ENCODE measurements at regions not wholly inside any gene's neighbourhood (a gene's known extent, or its start where the extent isn't known, plus 50 kb on each side); places are given as distances from the start of the nearest gene placed in this dataset.
A peak's percentile ranks its signal among the peaks of the same experiment; 100 is the strongest.

GRCh38 chr15:38648121-38648843, 83.7 kb upstream of the RASGRP1 start:
- no peak for DNase-seq

- no peak for DNase-seq
Observed at GRCh38 chr15:38650384-38650783, 85.8 kb upstream of the RASGRP1 start.

- DNase-seq: no peak
Observed at GRCh38 chr15:38650936-38651327, 86.3 kb upstream of the RASGRP1 start.

- peak in 3 of 5 experiments; percentile 46 to 90 (median 84) for DNase-seq
Observed at GRCh38 chr15:38651328-38652038, 86.9 kb upstream of the RASGRP1 start.

- peak in 1 of 5 experiments; percentile 49 for DNase-seq
Observed at GRCh38 chr15:38652183-38652794, 87.7 kb upstream of the RASGRP1 start.

- DNase-seq: peak; percentile 17 to 99 (median 68)
Observed at GRCh38 chr15:38652998-38653397, 88.4 kb upstream of the RASGRP1 start.

- peak in 1 of 5 experiments; percentile 65 for DNase-seq
Observed at GRCh38 chr15:38658431-38658830, 93.8 kb upstream of the RASGRP1 start.

GRCh38 chr15:38660738-38661137, 96.1 kb upstream of the RASGRP1 start:
- peak in 2 of 5 experiments; percentile 27 to 57 for DNase-seq

GRCh38 chr15:38662033-38662802, 97.6 kb upstream of the RASGRP1 start:
- DNase-seq: no peak

DNA sequence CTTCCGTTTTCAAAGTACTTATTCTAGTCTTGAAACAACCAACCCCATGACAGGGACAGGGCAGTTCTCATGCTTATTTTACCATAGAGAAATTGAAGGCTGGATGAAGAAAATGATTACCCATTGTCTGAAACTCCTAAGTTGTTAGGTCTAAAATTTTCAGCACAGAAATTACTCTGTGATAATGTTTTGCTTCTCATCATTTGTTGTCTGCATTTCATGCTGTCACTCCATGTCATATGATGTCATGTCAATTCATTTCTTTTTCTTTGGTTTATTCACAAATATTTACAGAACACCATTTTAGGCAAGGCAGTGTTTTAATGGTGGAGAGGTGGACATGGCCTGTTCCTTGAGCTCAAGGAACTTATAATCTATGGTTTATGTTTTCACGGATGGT, 98.2 kb upstream of the RASGRP1 start:
- no peak for DNase-seq

GRCh38 chr15:38665586-38666305, 101.1 kb upstream of the RASGRP1 start:
- no peak for DNase-seq

DNA sequence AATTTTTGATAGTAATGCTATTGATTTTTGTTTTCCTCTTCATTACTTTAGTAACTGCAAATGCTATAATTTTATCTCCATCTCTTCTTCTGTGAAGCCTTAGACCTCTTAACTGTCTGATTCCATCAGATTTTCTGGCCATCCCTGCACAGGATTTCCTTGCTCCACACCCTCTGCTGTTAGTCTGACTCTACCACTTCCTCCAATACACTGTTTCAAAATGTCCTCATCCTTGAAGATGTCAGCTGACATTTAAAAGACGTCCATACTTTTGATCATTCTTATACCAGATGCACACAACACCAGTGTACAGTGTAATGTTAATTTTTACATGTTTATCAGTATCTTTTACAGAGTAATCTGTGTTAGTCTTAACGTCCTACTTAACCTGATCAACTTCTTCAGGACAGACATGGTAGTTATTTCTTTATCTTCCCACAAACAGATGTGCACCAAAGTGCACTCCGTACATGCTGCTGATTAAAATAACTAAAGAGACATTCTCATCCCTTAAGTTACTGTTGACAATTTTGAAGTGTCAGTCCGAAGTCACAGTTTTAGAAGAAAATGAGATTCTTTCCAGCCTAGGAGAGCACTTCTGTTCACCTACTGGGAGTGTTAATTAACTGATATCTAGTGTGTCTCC, 102.4 kb upstream of the RASGRP1 start:
- DNase-seq: peak in 1 of 5 experiments; percentile 65

- peak in 1 of 5 experiments; percentile 24 for DNase-seq
Observed at GRCh38 chr15:38667890-38668850, 103.6 kb upstream of the RASGRP1 start.

GRCh38 chr15:38668898-38669391, 104.3 kb upstream of the RASGRP1 start:
- no peak for DNase-seq

DNA sequence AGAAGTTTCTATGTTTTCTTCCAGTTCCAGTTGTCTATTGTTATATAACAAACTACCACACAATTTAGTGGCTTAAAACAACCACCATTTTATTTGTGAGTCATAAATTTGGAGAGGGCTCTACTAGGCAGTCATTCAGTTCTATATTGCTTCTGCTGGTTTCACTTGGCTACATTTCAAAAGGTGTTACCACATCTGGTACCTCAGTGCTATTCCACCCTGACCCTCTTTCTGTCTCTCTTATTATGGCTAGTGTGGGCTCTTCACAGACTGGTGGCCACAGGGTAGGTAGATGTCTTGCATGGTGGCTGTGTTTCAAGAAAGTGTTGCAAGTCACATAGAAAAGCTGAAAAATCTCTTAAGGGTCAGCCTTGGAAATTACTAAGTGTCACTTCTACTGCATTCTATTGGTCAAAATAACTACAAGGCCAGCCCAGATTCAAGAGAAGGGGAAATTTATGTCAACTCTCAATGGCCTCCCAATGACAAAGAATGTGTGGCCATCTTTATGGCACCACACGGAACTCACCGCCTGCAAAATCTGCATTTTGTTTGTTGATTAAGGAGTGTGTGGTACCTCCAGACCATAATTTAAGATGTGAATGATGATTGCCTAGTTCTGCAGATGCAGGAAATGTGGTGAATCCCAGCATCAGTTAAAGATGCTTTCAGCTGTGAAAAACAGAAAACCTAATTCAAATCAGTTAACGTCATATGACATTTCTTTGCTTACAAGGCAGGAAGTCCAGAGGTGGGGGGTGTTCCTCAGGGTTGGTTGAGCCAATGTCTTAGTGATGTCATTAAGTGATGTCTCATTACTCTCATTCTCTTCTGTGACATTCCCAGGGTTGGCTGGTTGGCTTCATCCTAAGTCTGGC, 105.8 kb upstream of the RASGRP1 start:
- DNase-seq: peak in 3 of 5 experiments; percentile 63 to 99 (median 91)

DNA sequence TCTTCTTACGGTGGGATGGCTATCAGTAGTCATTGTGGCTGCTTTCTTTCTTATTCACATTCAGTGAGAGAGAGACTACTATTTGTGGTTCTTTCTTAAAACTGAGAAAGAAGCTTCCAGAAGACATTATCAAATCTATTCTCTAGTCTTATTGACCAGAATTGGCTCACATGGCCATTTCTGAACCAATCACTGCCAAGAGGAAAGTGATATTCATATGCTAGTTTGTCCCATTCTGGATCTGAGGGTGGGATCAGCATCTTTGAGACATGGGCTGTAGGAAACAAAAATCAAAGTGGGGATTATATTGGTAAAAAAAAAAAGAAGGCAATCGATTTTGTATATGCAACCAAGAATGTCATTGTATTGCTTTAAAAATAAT, 106.4 kb upstream of the RASGRP1 start:
- DNase-seq: no peak

DNA sequence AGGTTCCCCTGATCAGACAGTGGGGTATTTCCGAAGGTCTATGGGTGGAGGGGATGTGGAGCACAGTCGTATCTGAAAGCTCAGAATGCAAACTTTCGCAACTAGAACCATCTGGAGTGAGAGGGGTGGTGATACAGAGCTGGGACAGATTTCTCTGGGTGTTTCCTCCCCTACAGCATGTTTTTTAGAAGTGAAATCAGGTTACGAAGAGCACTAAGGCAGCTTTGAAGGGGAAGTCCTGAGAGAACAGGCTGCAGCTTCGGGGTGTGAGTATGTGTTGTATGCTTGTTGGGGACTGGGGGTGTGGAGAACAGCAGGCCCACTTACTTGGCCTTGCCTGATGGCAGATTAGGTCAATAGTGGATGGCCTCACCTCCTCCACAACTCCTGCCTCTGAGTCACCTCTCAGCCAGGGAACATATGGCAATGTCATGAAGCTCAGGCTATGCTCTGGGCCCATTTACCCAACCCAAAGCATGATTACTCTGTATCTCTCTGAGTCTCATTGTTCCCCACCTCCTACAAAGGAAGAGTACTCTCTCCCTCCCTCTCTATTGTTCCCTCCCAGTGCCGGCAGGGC, 107.2 kb upstream of the RASGRP1 start:
- DNase-seq: peak in 3 of 5 experiments; percentile 18 to 84 (median 77)

- no peak for DNase-seq
Observed at GRCh38 chr15:38672273-38672672, 107.7 kb upstream of the RASGRP1 start.

All from T-helper 2 cell (primary cell).